Right renal pelvis (tissue), 4 donors: ENCODE measurements at regions not wholly inside any gene's neighbourhood (a gene's known extent, or its start where the extent isn't known, plus 50 kb on each side); places are given as distances from the start of the nearest gene placed in this dataset.

ENCODE experiments used
- DNase-seq, 4 donors: peaks; one replicate each; pipeline ENCODE4 v3.0.0-alpha.2; 2013; ENCODE audit warnings: low read depth in 4 of 4, low spot score in 3 of 4, missing footprints in 1 of 4

GRCh38 chr19:31164791-31165251, 184.4 kb downstream of the TSHZ3 start:
- peak in 2 of 4 donors; percentile 5 to 15 for DNase-seq

GRCh38 chr19:31160336-31160926, 188.8 kb downstream of the TSHZ3 start:
- no peak for DNase-seq

GRCh38 chr19:31154021-31154420, 195.2 kb downstream of the TSHZ3 start:
- no peak for DNase-seq

- no peak for DNase-seq
Observed at GRCh38 chr19:31152906-31153305, 196.3 kb downstream of the TSHZ3 start.

- no peak for DNase-seq
Observed at GRCh38 chr19:31149441-31149941, 199.7 kb downstream of the TSHZ3 start.

- no peak for DNase-seq
Observed at GRCh38 chr19:31148671-31149070, 200.6 kb downstream of the TSHZ3 start.

GRCh38 chr19:31147234-31147633, 202.0 kb downstream of the TSHZ3 start:
- DNase-seq: no peak

- no peak for DNase-seq
Observed at GRCh38 chr19:31146546-31147183, 202.6 kb downstream of the TSHZ3 start.

GRCh38 chr19:31146015-31146414, 203.2 kb downstream of the TSHZ3 start:
- no peak for DNase-seq

GRCh38 chr19:31145007-31145406, 204.2 kb downstream of the TSHZ3 start:
- no peak for DNase-seq

GRCh38 chr19:31144075-31144870, 205.0 kb downstream of the TSHZ3 start:
- no peak for DNase-seq

GRCh38 chr19:31141301-31141700, 207.9 kb downstream of the TSHZ3 start:
- DNase-seq: no peak

GRCh38 chr19:31140717-31141116, 208.5 kb downstream of the TSHZ3 start:
- DNase-seq: no peak

GRCh38 chr19:31139871-31140505, 209.2 kb downstream of the TSHZ3 start:
- peak in 1 of 4 donors; percentile 27 for DNase-seq

- DNase-seq: no peak
Observed at GRCh38 chr19:31138077-31138476, 211.2 kb downstream of the TSHZ3 start.

GRCh38 chr19:31135841-31136240, 213.4 kb downstream of the TSHZ3 start:
- DNase-seq: no peak

- no peak for DNase-seq
Observed at GRCh38 chr19:31132753-31133110, 216.5 kb downstream of the TSHZ3 start.

GRCh38 chr19:31128291-31128690, 220.9 kb downstream of the TSHZ3 start:
- no peak for DNase-seq

GRCh38 chr19:31127134-31127967, 221.9 kb downstream of the TSHZ3 start:
- no peak for DNase-seq

GRCh38 chr19:31126236-31126635, 223.0 kb downstream of the TSHZ3 start:
- DNase-seq: no peak
